Naive thymus-derived CD4-positive, alpha-beta T cell (primary cell): ENCODE measurements at regions not wholly inside any gene's neighbourhood (a gene's known extent, or its start where the extent isn't known, plus 50 kb on each side); places are given as distances from the start of the nearest gene placed in this dataset.
A peak's percentile ranks its signal among the peaks of the same experiment; 100 is the strongest.

Experiments used
- ATAC-seq: fragments of 150-1000 bp; cut with Tn5 transposase; 2 replicates; pipeline ENCODE4 v1.10.0; 2021; ENCODE audit warnings: mild to moderate bottlenecking, moderate library complexity
- CTCF ChIA-PET: fragments of 350-600 bp; sonication (Branson Sonifier 250); formaldehyde crosslinking; loops from one replicate; lab custom pipeline; 2021; ENCODE audit warnings: antibody characterized with exemption; lab: Charles Lee
- POLR2A ChIA-PET: fragments of 350-600 bp; sonication (Branson Sonifier 250); formaldehyde crosslinking; loops from one replicate; lab custom pipeline; 2021; ENCODE audit warnings: antibody characterized with exemption, inconsistent platforms; lab: Charles Lee
- DNase-seq, 9 donors: peaks; one replicate each; pipeline versions ENCODE4 v3.0.0 to v3.0.0-alpha.2; 2020 to 2022; ENCODE audit warnings: mixed read lengths in 1 of 9
- H3K27ac ChIP-seq: one replicate; pipeline ENCODE4 v1.7.0; 2013; ENCODE audit warnings: mild to moderate bottlenecking, low read depth, low read length, moderate library complexity
- H3K27me3 ChIP-seq, 2 donors: one replicate each; pipeline ENCODE4 v1.7.0; 2013; ENCODE audit warnings: low read length in 2 of 2, mild to moderate bottlenecking in 2 of 2, moderate library complexity in 2 of 2; ENCODE audit not compliant: control insufficient read depth in 2 of 2, insufficient read depth in 2 of 2
- H3K36me3 ChIP-seq, 3 experiments: 1 replicate in 2 of 3; 2 replicates in 1 of 3; pipeline ENCODE4 v1.7.0; 2013; ENCODE audit warnings: low read length in 3 of 3, mild to moderate bottlenecking in 3 of 3, moderate library complexity in 1 of 3; ENCODE audit not compliant: insufficient read depth in 3 of 3, control insufficient read depth in 2 of 3
- H3K4me1 ChIP-seq, 2 donors: one replicate each; pipeline ENCODE4 v1.7.0; 2013; ENCODE audit warnings: low read length in 2 of 2, mild to moderate bottlenecking in 2 of 2, moderate library complexity in 1 of 2; ENCODE audit not compliant: control insufficient read depth in 2 of 2, insufficient read depth in 2 of 2
- H3K4me3 ChIP-seq: 2 replicates; pipeline ENCODE4 v1.7.0; 2013; ENCODE audit warnings: mild to moderate bottlenecking, low read length
- H3K9me3 ChIP-seq, 3 experiments: 1 replicate in 2 of 3; 2 replicates in 1 of 3; pipeline ENCODE4 v1.7.0; 2013; ENCODE audit warnings: low read length in 3 of 3; ENCODE audit not compliant: control insufficient read depth in 2 of 3
- H3K27ac Mint-ChIP-seq, 9 donors: one replicate each; pipeline ENCODE4 v1.8.0; 2020 to 2022; ENCODE audit warnings: mixed read lengths in 9 of 9, mild to moderate bottlenecking in 8 of 9, moderate library complexity in 5 of 9, inconsistent platforms in 2 of 9
- H3K27me3 Mint-ChIP-seq, 5 donors: one replicate each; pipeline ENCODE4 v1.8.0; 2021 to 2022; ENCODE audit warnings: mixed read lengths in 5 of 5, mild to moderate bottlenecking in 1 of 5
- H3K36me3 Mint-ChIP-seq, 5 donors: one replicate each; pipeline ENCODE4 v1.8.0; 2020 to 2022; ENCODE audit warnings: mixed read lengths in 5 of 5, mild to moderate bottlenecking in 3 of 5, inconsistent platforms in 1 of 5
- H3K4me1 Mint-ChIP-seq, 7 donors: one replicate each; pipeline ENCODE4 v1.8.0; 2020 to 2022; ENCODE audit warnings: mixed read lengths in 7 of 7, mild to moderate bottlenecking in 3 of 7, inconsistent platforms in 1 of 7
- H3K4me3 Mint-ChIP-seq, 10 donors: one replicate each; pipeline ENCODE4 v1.8.0; 2020 to 2022; ENCODE audit warnings: mild to moderate bottlenecking in 10 of 10, mixed read lengths in 10 of 10, moderate library complexity in 6 of 10, inconsistent platforms in 2 of 10
- H3K9me3 Mint-ChIP-seq, 11 donors: one replicate each; pipeline ENCODE4 v1.8.0; 2020 to 2022; ENCODE audit warnings: mixed read lengths in 11 of 11, mild to moderate bottlenecking in 4 of 11, inconsistent platforms in 1 of 11, moderate library complexity in 1 of 11
- intact Hi-C, 2 donors: fragments of 100-400 bp; cut with micrococcal nuclease; formaldehyde crosslinking; loops; one replicate each; pipeline ENCODE4 v1.15.1; 2023

- ATAC-seq (no peak), DNase-seq (no peak)
- no peak overlapping the region for H3K4me3 Mint-ChIP-seq
- no peaks in the 10 kb centered on the region for H3K27me3 Mint-ChIP-seq
- peaks cover 0 to 16% (median 0%) of the 10 kb centered on the region in 5 donors for H3K36me3 Mint-ChIP-seq
- Histone ChIP-seq H3K27ac (no peak overlapping the region), H3K36me3 (peaks cover 0 to 2% (median 0%) of the 10 kb centered on the region in 3 experiments), H3K9me3 (no peaks in the 10 kb centered on the region), H3K4me3 (no peak overlapping the region), H3K4me1 (no peaks in the 10 kb centered on the region), H3K27me3 (no peaks in the 10 kb centered on the region)
- intact Hi-C loops, result no loop called here
- ChIA-PET POLR2A (no interaction called here), CTCF (no interaction called here)
- peaks cover 11 to 36% (median 23%) of the 10 kb centered on the region in 7 donors for H3K4me1 Mint-ChIP-seq
- H3K27ac Mint-ChIP-seq, result peak overlapping the region in 4 of 9 donors; percentile 1 to 15 (median 14)
- H3K9me3 Mint-ChIP-seq, result no peaks in the 10 kb centered on the region
Observed at GRCh38 chr18:46273861-46274260, 169.7 kb downstream of the HAUS1 start.

GRCh38 chr18:46274266-46274665 lies 170.1 kb downstream of the HAUS1 start:
- Histone ChIP-seq H3K9me3 (no peaks in the 10 kb centered on the region), H3K27me3 (no peaks in the 10 kb centered on the region), H3K27ac (no peak overlapping the region), H3K4me1 (no peaks in the 10 kb centered on the region), H3K36me3 (peaks cover 0 to 2% (median 0%) of the 10 kb centered on the region in 3 experiments), H3K4me3 (no peak overlapping the region)
- ATAC-seq, result no peak
- peaks cover 0 to 1% (median 0%) of the 10 kb centered on the region in 11 donors for H3K9me3 Mint-ChIP-seq
- H3K36me3 Mint-ChIP-seq, result peaks cover 0 to 13% (median 0%) of the 10 kb centered on the region in 5 donors
- CTCF ChIA-PET, result no interaction called here
- peak overlapping the region in 6 of 9 donors; percentile 1 to 36 (median 14) for H3K27ac Mint-ChIP-seq
- peaks cover 11 to 36% (median 23%) of the 10 kb centered on the region in 7 donors for H3K4me1 Mint-ChIP-seq
- DNase-seq, result no peak
- H3K4me3 Mint-ChIP-seq, result no peak overlapping the region
- H3K27me3 Mint-ChIP-seq, result no peaks in the 10 kb centered on the region
- intact Hi-C loops, result no loop called here
- POLR2A ChIA-PET, result no interaction called here

GRCh38 chr18:46275370-46275769 lies 171.2 kb downstream of the HAUS1 start:
- no peak for ATAC-seq
- Mint-ChIP-seq H3K9me3 (peaks cover 0 to 1% (median 0%) of the 10 kb centered on the region in 11 donors), H3K4me1 (peaks cover 11 to 36% (median 17%) of the 10 kb centered on the region in 7 donors), H3K27ac (peak overlapping the region in 1 of 9 donors; percentile 27), H3K4me3 (no peak overlapping the region), H3K27me3 (no peaks in the 10 kb centered on the region), H3K36me3 (peaks cover 0 to 11% (median 0%) of the 10 kb centered on the region in 5 donors)
- Histone ChIP-seq H3K9me3 (no peaks in the 10 kb centered on the region), H3K4me3 (no peak overlapping the region), H3K27ac (no peak overlapping the region), H3K27me3 (no peaks in the 10 kb centered on the region), H3K36me3 (peaks cover 0 to 2% (median 0%) of the 10 kb centered on the region in 3 experiments), H3K4me1 (no peaks in the 10 kb centered on the region)
- no peak for DNase-seq
- ChIA-PET CTCF (no interaction called here), POLR2A (no interaction called here)
- intact Hi-C loops, result no loop called here

GRCh38 chr18:46276748-46277147 lies 172.6 kb downstream of the HAUS1 start:
- no peak for DNase-seq
- H3K27me3 Mint-ChIP-seq, result no peaks in the 10 kb centered on the region
- ChIA-PET POLR2A (no interaction called here), CTCF (no interaction called here)
- H3K36me3 Mint-ChIP-seq, result peaks cover 0 to 11% (median 0%) of the 10 kb centered on the region in 5 donors
- H3K4me3 ChIP-seq, result no peak overlapping the region
- H3K27ac ChIP-seq, result no peak overlapping the region
- H3K27me3 ChIP-seq, result no peaks in the 10 kb centered on the region
- intact Hi-C loops, result no loop called here
- H3K4me1 Mint-ChIP-seq, result peaks cover 11 to 32% (median 17%) of the 10 kb centered on the region in 7 donors
- H3K9me3 Mint-ChIP-seq, result peaks cover 0 to 1% (median 0%) of the 10 kb centered on the region in 11 donors
- no peak for ATAC-seq
- no peaks in the 10 kb centered on the region for H3K36me3 ChIP-seq
- no peak overlapping the region for H3K27ac Mint-ChIP-seq
- no peaks in the 10 kb centered on the region for H3K9me3 ChIP-seq
- H3K4me3 Mint-ChIP-seq, result no peak overlapping the region
- H3K4me1 ChIP-seq, result no peaks in the 10 kb centered on the region

GRCh38 chr18:46278481-46279465 lies 174.6 kb downstream of the HAUS1 start:
- H3K36me3 Mint-ChIP-seq, result peaks cover 0 to 11% (median 0%) of the 10 kb centered on the region in 5 donors
- intact Hi-C loops, result no loop called here
- H3K4me1 Mint-ChIP-seq, result peaks cover 11 to 32% (median 17%) of the 10 kb centered on the region in 7 donors
- no peaks in the 10 kb centered on the region for H3K36me3 ChIP-seq
- H3K27ac Mint-ChIP-seq, result peak overlapping the region in 5 of 9 donors; percentile 8 to 66 (median 46)
- H3K27me3 ChIP-seq, result no peaks in the 10 kb centered on the region
- no peak overlapping the region for H3K27ac ChIP-seq
- H3K4me3 ChIP-seq, result no peak overlapping the region
- ChIA-PET CTCF (interaction anchor here (0.6 kb wide), 1 partner anchor 19 kb away, joined by 3 read pairs; no protein-coding TSS in a partner anchor), POLR2A (no interaction called here)
- no peaks in the 10 kb centered on the region for H3K9me3 ChIP-seq
- peaks cover 0 to 1% (median 0%) of the 10 kb centered on the region in 11 donors for H3K9me3 Mint-ChIP-seq
- DNase-seq, result no peak
- no peaks in the 10 kb centered on the region for H3K27me3 Mint-ChIP-seq
- ATAC-seq, result no peak
- no peaks in the 10 kb centered on the region for H3K4me1 ChIP-seq
- H3K4me3 Mint-ChIP-seq, result no peak overlapping the region

- H3K27ac ChIP-seq, result no peak overlapping the region
- no peaks in the 10 kb centered on the region for H3K27me3 ChIP-seq
- peaks cover 8 to 27% (median 17%) of the 10 kb centered on the region in 7 donors for H3K4me1 Mint-ChIP-seq
- no peaks in the 10 kb centered on the region for H3K36me3 ChIP-seq
- H3K36me3 Mint-ChIP-seq, result peaks cover 0 to 4% (median 0%) of the 10 kb centered on the region in 5 donors
- no peaks in the 10 kb centered on the region for H3K9me3 ChIP-seq
- DNase-seq (no peak), ATAC-seq (no peak)
- intact Hi-C loops, result loop anchor here in 1 of 2 donors (5.0 kb wide), 1 partner anchor 107 kb away; a partner anchor contains a TSS
- ChIA-PET CTCF (interaction anchor here (3.7 kb wide), 1 partner anchor 379 kb away, joined by 35 read pairs; the partner anchor contains the start of gene LOXHD1), POLR2A (no interaction called here)
- H3K4me3 ChIP-seq, result no peak overlapping the region
- H3K9me3 Mint-ChIP-seq, result peaks cover 0 to 1% (median 0%) of the 10 kb centered on the region in 11 donors
- H3K4me1 ChIP-seq, result no peaks in the 10 kb centered on the region
- H3K27ac Mint-ChIP-seq, result peak overlapping the region in 2 of 9 donors; percentile 34 to 55
- H3K4me3 Mint-ChIP-seq, result no peak overlapping the region
- H3K27me3 Mint-ChIP-seq, result no peaks in the 10 kb centered on the region
Observed at GRCh38 chr18:46279673-46280072, 175.5 kb downstream of the HAUS1 start.
